PC-3 (cell line): ENCODE measurements at regions not wholly inside any gene's neighbourhood (a gene's known extent, or its start where the extent isn't known, plus 50 kb on each side); places are given as distances from the start of the nearest gene placed in this dataset.

Experiments
- ATAC-seq: fragments of 200-7000 bp; cut with Tn5 transposase; 2 replicates; pipeline ENCODE4 v1.9.1; 2020; ENCODE audit warnings: mild to moderate bottlenecking, moderate library complexity
- BruUV-seq: library from RNA; stranded (reverse); fragments of 400-500 nt; replicated peaks from 2 replicates; lab custom pipeline; 2021; lab: Mats Ljungman, UMichigan
- CTCF ChIA-PET: fragments of 300-600 bp; sonication (Branson Sonifier 250); formaldehyde crosslinking; loops from one replicate; lab custom pipeline; 2022; ENCODE audit warnings: antibody characterized with exemption; lab: Charles Lee
- POLR2A ChIA-PET: fragments of 300-600 bp; sonication (Branson Sonifier 250); formaldehyde crosslinking; loops from one replicate; lab custom pipeline; 2022; ENCODE audit warnings: antibody characterized with exemption; ENCODE audit not compliant: unreplicated experiment; lab: Charles Lee
- DNase-seq: peaks from one replicate; pipeline ENCODE4 v3.0.0-alpha.2; 2015
- H2AFZ ChIP-seq: fragments of 300-600 bp; sonication (generic); 2 replicates; pipeline ENCODE4 v1.6.0; 2016; ENCODE audit warnings: antibody characterized with exemption, low read length
- H3F3A ChIP-seq: fragments of 300-600 bp; sonication (generic); one replicate; pipeline ENCODE4 v1.6.0; 2017; ENCODE audit warnings: antibody characterized with exemption, low read length, control low read depth, mild to moderate bottlenecking; ENCODE audit not compliant: unreplicated experiment
- H3K27ac ChIP-seq: fragments of 300-600 bp; sonication (generic); 2 replicates; pipeline ENCODE4 v1.5.1; 2016; ENCODE audit warnings: mild to moderate bottlenecking, low read length
- H3K27me3 ChIP-seq: fragments of 300-600 bp; sonication (generic); 2 replicates; pipeline ENCODE4 v1.6.1; 2016; ENCODE audit warnings: low read length, mixed read lengths
- H3K36me3 ChIP-seq: fragments of 300-600 bp; sonication (generic); 2 replicates; pipeline ENCODE4 v1.6.1; 2016; ENCODE audit warnings: low read depth, mixed run types, low read length, mixed read lengths
- H3K4me1 ChIP-seq: fragments of 300-600 bp; sonication (generic); 2 replicates; pipeline ENCODE4 v1.5.1; 2016; ENCODE audit warnings: low read length; ENCODE audit not compliant: insufficient read depth
- H3K4me2 ChIP-seq: fragments of 300-600 bp; sonication (generic); 2 replicates; pipeline ENCODE4 v1.6.0; 2016; ENCODE audit warnings: low read length
- H3K4me3 ChIP-seq: fragments of 300-600 bp; sonication (generic); 2 replicates; pipeline ENCODE4 v1.5.1; 2016; ENCODE audit warnings: mild to moderate bottlenecking, low read length, mixed read lengths
- H3K79me2 ChIP-seq: fragments of 300-600 bp; sonication (generic); 2 replicates; pipeline ENCODE4 v1.6.1; 2017; ENCODE audit warnings: low read length, mixed read lengths
- H3K9ac ChIP-seq: fragments of 300-600 bp; sonication (generic); 2 replicates; pipeline ENCODE4 v1.6.0; 2016; ENCODE audit warnings: mild to moderate bottlenecking, low read length
- H3K9me2 ChIP-seq: fragments of 300-600 bp; sonication (generic); replicated peaks from 2 replicates; pipeline ENCODE4 v1.6.1; 2016; ENCODE audit warnings: mixed run types, low read length, mixed read lengths
- H3K9me3 ChIP-seq: fragments of 300-600 bp; sonication (generic); 2 replicates; pipeline ENCODE4 v1.6.1; 2016; ENCODE audit warnings: low read length, mixed read lengths
- H4K20me1 ChIP-seq: fragments of 300-600 bp; sonication (generic); 2 replicates; pipeline ENCODE4 v1.6.1; 2016; ENCODE audit warnings: low read length, mixed read lengths
- CTCF ChIP-seq: fragments of 300-600 bp; sonication (generic); conservative IDR thresholded peaks from 2 replicates; pipeline ENCODE4 v1.5.1; 2017; ENCODE audit warnings: antibody characterized with exemption, low read depth, mild to moderate bottlenecking, low read length
- EZH2 ChIP-seq: fragments of 300-600 bp; sonication (generic); IDR thresholded peaks from one replicate; pipeline ENCODE4 v1.6.1; 2017; ENCODE audit warnings: antibody characterized with exemption, mild to moderate bottlenecking, low read length; ENCODE audit not compliant: unreplicated experiment
- EZH2phosphoT487 ChIP-seq: fragments of 300-600 bp; sonication (generic); IDR thresholded peaks from 2 replicates; pipeline ENCODE4 v1.6.1; 2018; ENCODE audit warnings: mild to moderate bottlenecking, antibody characterized with exemption, low read length, borderline replicate concordance
- intact Hi-C: fragments of 100-400 bp; cut with micrococcal nuclease; formaldehyde crosslinking; loops from 2 replicates; pipeline ENCODE4 v1.9.0; 2023

GRCh38 chr1:82185084-82185483 lies 384.4 kb downstream of the ADGRL2 start:
- no TSS peak for BruUV-seq
- no peaks in the 10 kb centered on the region for H4K20me1 ChIP-seq
- CTCF ChIA-PET = no interaction called here

GRCh38 chr1:82181846-82182245 lies 381.1 kb downstream of the ADGRL2 start:
- intact Hi-C loops = no loop called here
- no peaks in the 10 kb centered on the region for H3K79me2 ChIP-seq
- TF ChIP-seq EZH2phosphoT487 (no peak), CTCF (no peak), EZH2 (no peak)
- H3K9ac ChIP-seq = no peak overlapping the region
- DNase-seq = no peak
- H3F3A ChIP-seq = no peaks in the 10 kb centered on the region
- H3K4me1 ChIP-seq = no peaks in the 10 kb centered on the region
- no TSS peak for BruUV-seq
- no peak overlapping the region for H3K4me2 ChIP-seq
- H3K27ac ChIP-seq = no peak overlapping the region
- no peak overlapping the region for H2AFZ ChIP-seq
- no peaks in the 10 kb centered on the region for H3K9me2 ChIP-seq
- H3K27me3 ChIP-seq = 0 out of 2 replicates have a peak, but pooled peaks cover 3% of the 10 kb centered on the region
- CTCF ChIA-PET = no interaction called here
- ATAC-seq = no peak
- no peak overlapping the region for H3K4me3 ChIP-seq
- H4K20me1 ChIP-seq = no peaks in the 10 kb centered on the region
- POLR2A ChIA-PET = no interaction called here
- H3K9me3 ChIP-seq = no peaks in the 10 kb centered on the region
- no peaks in the 10 kb centered on the region for H3K36me3 ChIP-seq

More at GRCh38 chr1:82185084-82185483, 384.4 kb downstream of the ADGRL2 start:
- no peaks in the 10 kb centered on the region for H3K9me2 ChIP-seq
- no peaks in the 10 kb centered on the region for H3K79me2 ChIP-seq
- H3K4me1 ChIP-seq = no peaks in the 10 kb centered on the region
- H3K9me3 ChIP-seq = no peaks in the 10 kb centered on the region
- no peak overlapping the region for H3K9ac ChIP-seq
- intact Hi-C loops = no loop called here
- DNase-seq (peak; percentile 8), ATAC-seq (no peak)
- no peak overlapping the region for H3K4me3 ChIP-seq
- no peaks in the 10 kb centered on the region for H3F3A ChIP-seq
- POLR2A ChIA-PET = no interaction called here
- no peaks in the 10 kb centered on the region for H3K36me3 ChIP-seq
- H3K27ac ChIP-seq = no peak overlapping the region
- TF ChIP-seq CTCF (no peak), EZH2phosphoT487 (no peak), EZH2 (no peak)
- no peak overlapping the region for H2AFZ ChIP-seq
- no peaks in the 10 kb centered on the region for H3K27me3 ChIP-seq
- H3K4me2 ChIP-seq = no peak overlapping the region

GRCh38 chr1:82179131-82179530 lies 378.4 kb downstream of the ADGRL2 start:
- Histone ChIP-seq H3K27me3 (0 out of 2 replicates have a peak, but pooled peaks cover 3% of the 10 kb centered on the region), H3K9ac (no peak overlapping the region), H4K20me1 (no peaks in the 10 kb centered on the region), H3K79me2 (no peaks in the 10 kb centered on the region), H2AFZ (no peak overlapping the region), H3K4me3 (no peak overlapping the region), H3F3A (no peaks in the 10 kb centered on the region), H3K27ac (no peak overlapping the region), H3K4me1 (no peaks in the 10 kb centered on the region), H3K9me3 (no peaks in the 10 kb centered on the region), H3K36me3 (no peaks in the 10 kb centered on the region), H3K9me2 (no peaks in the 10 kb centered on the region), H3K4me2 (no peak overlapping the region)
- DNase-seq (no peak), ATAC-seq (no peak)
- POLR2A ChIA-PET = no interaction called here
- no TSS peak for BruUV-seq
- CTCF ChIA-PET = no interaction called here
- intact Hi-C loops = no loop called here
- TF ChIP-seq EZH2phosphoT487 (no peak), CTCF (no peak), EZH2 (no peak)
